ENCODE measurements at regions not wholly inside any gene's neighbourhood (a gene's known extent, or its start where the extent isn't known, plus 50 kb on each side); places are given as distances from the start of the nearest gene placed in this dataset.
"Not testable (repeated sequence)": the region's sequence is repeated elsewhere in the genome, so short reads cannot be mapped to it uniquely, and the experiment has no call there.

- no peak overlapping the region for H3K4me3 ChIP-seq (ENCODE audit: low read depth, low read length)
- no peaks in the 10 kb centered on the region for H3K27me3 ChIP-seq (ENCODE audit: control insufficient read depth, insufficient read depth, low read length)
- H3K9ac ChIP-seq (ENCODE audit: low read depth, low read length), result no peak overlapping the region
- no peaks in the 10 kb centered on the region for H3K36me3 ChIP-seq (ENCODE audit: control insufficient read depth, insufficient read depth, low read length)
- no peak overlapping the region for H3K27ac ChIP-seq (ENCODE audit: low read depth, low read length)
- H3K4me1 ChIP-seq (ENCODE audit: control insufficient read depth, insufficient read depth, low read length), result no peaks in the 10 kb centered on the region
- no peaks in the 10 kb centered on the region for H3K9me3 ChIP-seq (ENCODE audit: control insufficient read depth, insufficient read depth, low read length)
Measured at GRCh38 chr21:35571910-35572309, 488.4 kb downstream of the SETD4 start.

GRCh38 chr21:35568643-35569042, 491.7 kb downstream of the SETD4 start:
- Histone ChIP-seq H3K9me3 (ENCODE audit: control insufficient read depth, insufficient read depth, low read length) (no peaks in the 10 kb centered on the region), H3K4me1 (ENCODE audit: control insufficient read depth, insufficient read depth, low read length) (peaks cover 4% of the 10 kb centered on the region), H3K27me3 (ENCODE audit: control insufficient read depth, insufficient read depth, low read length) (no peaks in the 10 kb centered on the region), H3K9ac (ENCODE audit: low read depth, low read length) (no peak overlapping the region), H3K36me3 (ENCODE audit: control insufficient read depth, insufficient read depth, low read length) (no peaks in the 10 kb centered on the region), H3K4me3 (ENCODE audit: low read depth, low read length) (no peak overlapping the region), H3K27ac (ENCODE audit: low read depth, low read length) (no peak overlapping the region)

- H3K4me1 ChIP-seq (ENCODE audit: control insufficient read depth, insufficient read depth, low read length), result peaks cover 6% of the 10 kb centered on the region
- no peak overlapping the region for H3K4me3 ChIP-seq (ENCODE audit: low read depth, low read length)
- H3K27ac ChIP-seq (ENCODE audit: low read depth, low read length), result no peak overlapping the region
- H3K27me3 ChIP-seq (ENCODE audit: control insufficient read depth, insufficient read depth, low read length), result no peaks in the 10 kb centered on the region
- no peak overlapping the region for H3K9ac ChIP-seq (ENCODE audit: low read depth, low read length)
- H3K9me3 ChIP-seq (ENCODE audit: control insufficient read depth, insufficient read depth, low read length), result no peaks in the 10 kb centered on the region
- H3K36me3 ChIP-seq (ENCODE audit: control insufficient read depth, insufficient read depth, low read length), result no peaks in the 10 kb centered on the region
Measured at GRCh38 chr21:35566874-35567273, 493.5 kb downstream of the SETD4 start.

DNA sequence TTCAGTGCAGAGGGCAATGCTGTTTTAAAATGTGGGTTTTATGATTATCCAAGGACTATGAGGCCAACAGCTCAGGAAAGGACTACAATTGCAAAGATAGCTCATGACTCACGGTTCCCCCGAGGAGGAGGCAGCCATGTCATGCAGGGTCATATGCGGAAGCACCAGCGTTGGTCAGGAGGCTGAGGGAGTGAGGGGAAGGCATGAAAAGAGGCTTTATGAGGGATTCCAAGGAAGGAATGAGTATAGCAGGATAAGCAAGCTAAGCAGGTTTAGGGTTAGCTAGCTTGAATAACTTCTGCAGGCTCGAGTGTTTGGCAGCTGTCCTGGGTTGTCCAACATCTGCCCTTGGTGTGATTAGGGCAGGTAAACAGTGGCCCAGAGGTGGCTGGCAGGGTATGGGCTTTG, 495.1 kb downstream of the SETD4 start:
- Histone ChIP-seq H3K9ac (ENCODE audit: low read depth, low read length) (no peak overlapping the region), H3K9me3 (ENCODE audit: control insufficient read depth, insufficient read depth, low read length) (no peaks in the 10 kb centered on the region), H3K36me3 (ENCODE audit: control insufficient read depth, insufficient read depth, low read length) (no peaks in the 10 kb centered on the region), H3K27ac (ENCODE audit: low read depth, low read length) (no peak overlapping the region), H3K4me1 (ENCODE audit: control insufficient read depth, insufficient read depth, low read length) (peaks cover 6% of the 10 kb centered on the region), H3K4me3 (ENCODE audit: low read depth, low read length) (no peak overlapping the region), H3K27me3 (ENCODE audit: control insufficient read depth, insufficient read depth, low read length) (no peaks in the 10 kb centered on the region)

- no peak overlapping the region for H3K27ac ChIP-seq (ENCODE audit: low read depth, low read length)
Measured at GRCh38 chr21:35563885-35564451, 496.4 kb downstream of the SETD4 start.

DNA sequence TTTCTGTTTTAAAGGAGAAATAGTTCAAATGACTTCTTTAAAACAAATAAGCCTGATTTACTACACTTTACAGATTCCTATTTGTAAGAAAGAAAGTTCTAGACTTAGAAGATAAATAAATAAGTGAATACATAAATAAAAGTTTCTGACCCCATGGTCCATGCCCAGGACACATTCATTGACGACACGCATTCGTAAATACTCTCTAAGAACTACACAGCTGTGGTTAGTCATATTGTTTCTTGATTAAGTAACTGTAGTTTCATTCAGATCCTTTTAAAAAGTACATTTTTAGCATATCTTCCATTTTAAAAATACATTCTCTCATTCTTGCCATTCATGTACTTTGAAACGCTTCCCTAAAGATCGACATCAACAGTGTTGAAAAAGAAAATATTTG, 497.4 kb downstream of the SETD4 start:
- peaks cover 6% of the 10 kb centered on the region for H3K4me1 ChIP-seq (ENCODE audit: control insufficient read depth, insufficient read depth, low read length)
- no peaks in the 10 kb centered on the region for H3K27me3 ChIP-seq (ENCODE audit: control insufficient read depth, insufficient read depth, low read length)
- H3K36me3 ChIP-seq (ENCODE audit: control insufficient read depth, insufficient read depth, low read length), result no peaks in the 10 kb centered on the region
- no peak overlapping the region for H3K4me3 ChIP-seq (ENCODE audit: low read depth, low read length)
- H3K27ac ChIP-seq (ENCODE audit: low read depth, low read length), result no peak overlapping the region
- H3K9ac ChIP-seq (ENCODE audit: low read depth, low read length), result no peak overlapping the region
- no peaks in the 10 kb centered on the region for H3K9me3 ChIP-seq (ENCODE audit: control insufficient read depth, insufficient read depth, low read length)

More at GRCh38 chr21:35563885-35564451, 496.4 kb downstream of the SETD4 start:
- Histone ChIP-seq H3K4me3 (ENCODE audit: low read depth, low read length) (no peak overlapping the region), H3K4me1 (ENCODE audit: control insufficient read depth, insufficient read depth, low read length) (peaks cover 6% of the 10 kb centered on the region), H3K9ac (ENCODE audit: low read depth, low read length) (no peak overlapping the region), H3K27me3 (ENCODE audit: control insufficient read depth, insufficient read depth, low read length) (no peaks in the 10 kb centered on the region), H3K36me3 (ENCODE audit: control insufficient read depth, insufficient read depth, low read length) (no peaks in the 10 kb centered on the region), H3K9me3 (ENCODE audit: control insufficient read depth, insufficient read depth, low read length) (no peaks in the 10 kb centered on the region)

DNA sequence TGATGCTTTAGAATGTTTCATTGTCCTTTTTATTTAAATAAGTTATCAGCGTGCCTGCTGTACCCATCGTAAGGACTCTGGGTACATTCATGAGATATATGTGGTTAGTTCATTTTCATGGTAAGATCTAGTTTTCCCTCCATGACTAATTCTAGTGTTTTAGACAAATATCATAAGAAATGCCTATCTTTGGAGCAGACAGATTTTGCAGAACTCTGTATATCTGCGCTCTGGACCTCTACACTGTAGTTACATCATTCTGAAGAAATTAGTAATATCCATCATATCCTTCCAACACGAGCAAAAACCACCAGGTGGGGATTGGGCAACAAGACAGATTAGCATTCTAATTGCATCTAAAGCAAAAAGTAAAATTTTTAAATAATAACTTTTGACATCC, 499.2 kb downstream of the SETD4 start:
- Histone ChIP-seq H3K4me1 (ENCODE audit: control insufficient read depth, insufficient read depth, low read length) (peaks cover 11% of the 10 kb centered on the region), H3K36me3 (ENCODE audit: control insufficient read depth, insufficient read depth, low read length) (no peaks in the 10 kb centered on the region), H3K9ac (ENCODE audit: low read depth, low read length) (no peak overlapping the region), H3K4me3 (ENCODE audit: low read depth, low read length) (no peak overlapping the region), H3K9me3 (ENCODE audit: control insufficient read depth, insufficient read depth, low read length) (no peaks in the 10 kb centered on the region), H3K27ac (ENCODE audit: low read depth, low read length) (no peak overlapping the region), H3K27me3 (ENCODE audit: control insufficient read depth, insufficient read depth, low read length) (no peaks in the 10 kb centered on the region)

GRCh38 chr21:35559829-35560225, 500.5 kb downstream of the SETD4 start:
- Histone ChIP-seq H3K27me3 (ENCODE audit: control insufficient read depth, insufficient read depth, low read length) (no peaks in the 10 kb centered on the region), H3K4me1 (ENCODE audit: control insufficient read depth, insufficient read depth, low read length) (peaks cover 9% of the 10 kb centered on the region), H3K9me3 (ENCODE audit: control insufficient read depth, insufficient read depth, low read length) (no peaks in the 10 kb centered on the region), H3K36me3 (ENCODE audit: control insufficient read depth, insufficient read depth, low read length) (no peaks in the 10 kb centered on the region), H3K4me3 (ENCODE audit: low read depth, low read length) (no peak overlapping the region), H3K9ac (ENCODE audit: low read depth, low read length) (no peak overlapping the region), H3K27ac (ENCODE audit: low read depth, low read length) (no peak overlapping the region)

GRCh38 chr21:35559128-35559828, 501.0 kb downstream of the SETD4 start:
- Histone ChIP-seq H3K9me3 (ENCODE audit: control insufficient read depth, insufficient read depth, low read length) (no peaks in the 10 kb centered on the region), H3K27me3 (ENCODE audit: control insufficient read depth, insufficient read depth, low read length) (no peaks in the 10 kb centered on the region), H3K4me3 (ENCODE audit: low read depth, low read length) (no peak overlapping the region), H3K36me3 (ENCODE audit: control insufficient read depth, insufficient read depth, low read length) (no peaks in the 10 kb centered on the region), H3K27ac (ENCODE audit: low read depth, low read length) (no peak overlapping the region), H3K4me1 (ENCODE audit: control insufficient read depth, insufficient read depth, low read length) (peaks cover 9% of the 10 kb centered on the region), H3K9ac (ENCODE audit: low read depth, low read length) (no peak overlapping the region)

GRCh38 chr21:35556536-35556935, 503.8 kb downstream of the SETD4 start:
- H3K27ac ChIP-seq (ENCODE audit: low read depth, low read length), result no peak overlapping the region
- no peaks in the 10 kb centered on the region for H3K9me3 ChIP-seq (ENCODE audit: control insufficient read depth, insufficient read depth, low read length)
- no peak overlapping the region for H3K9ac ChIP-seq (ENCODE audit: low read depth, low read length)
- peaks cover 5% of the 10 kb centered on the region; the same call in 1 of the 2 replicates for H3K4me1 ChIP-seq (ENCODE audit: control insufficient read depth, insufficient read depth, low read length)
- H3K36me3 ChIP-seq (ENCODE audit: control insufficient read depth, insufficient read depth, low read length), result no peaks in the 10 kb centered on the region
- no peaks in the 10 kb centered on the region for H3K27me3 ChIP-seq (ENCODE audit: control insufficient read depth, insufficient read depth, low read length)
- H3K4me3 ChIP-seq (ENCODE audit: low read depth, low read length), result no peak overlapping the region

GRCh38 chr21:35552483-35552882, 503.4 kb upstream of the RUNX1 start:
- H3K27me3 ChIP-seq (ENCODE audit: control insufficient read depth, insufficient read depth, low read length); H3K4me3 ChIP-seq (ENCODE audit: low read depth, low read length); H3K4me1 ChIP-seq (ENCODE audit: control insufficient read depth, insufficient read depth, low read length); H3K36me3 ChIP-seq (ENCODE audit: control insufficient read depth, insufficient read depth, low read length); H3K9me3 ChIP-seq (ENCODE audit: control insufficient read depth, insufficient read depth, low read length); H3K9ac ChIP-seq (ENCODE audit: low read depth, low read length); H3K27ac ChIP-seq (ENCODE audit: low read depth, low read length): not testable (repeated sequence)

All from HUES48 (cell line).